ENCODE measurements at regions not wholly inside any gene's neighbourhood (a gene's known extent, or its start where the extent isn't known, plus 50 kb on each side); places are given as distances from the start of the nearest gene placed in this dataset.

DNA sequence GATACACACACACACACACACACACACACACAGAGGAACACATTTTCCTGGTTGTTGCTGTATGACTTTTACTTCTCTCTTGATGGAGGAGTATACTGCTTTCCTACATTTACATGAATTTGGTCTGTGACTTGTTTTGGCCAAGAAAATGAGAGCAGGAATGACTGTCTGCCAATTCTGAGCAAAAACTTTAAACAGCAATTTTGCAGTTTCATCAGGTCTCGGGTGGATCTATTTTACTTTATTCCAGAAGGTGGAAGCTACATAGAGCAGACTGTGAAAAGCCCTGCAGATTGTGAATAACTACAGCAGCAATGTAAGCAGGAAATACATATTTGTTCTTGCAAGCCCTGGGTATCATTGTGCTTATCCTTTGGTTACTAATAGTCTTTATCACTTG is 1350.0 kb upstream of the EPHA6 start:
- no CpG with 5 or more reads among the region's 1 CpG for WGBS, 2 donors (ENCODE audit: extremely low coverage in 2 of 2, insufficient read length in 2 of 2, insufficient replicate concordance in 1 of 2)
- no peak overlapping the region for H2BK120ac ChIP-seq (ENCODE audit: low read depth, low read length)
- no peaks in the 10 kb centered on the region for H3K36me3 ChIP-seq (replicated peaks in 1 of 2; ENCODE audit: control insufficient read depth in 2 of 2, insufficient read depth in 2 of 2, low read length in 2 of 2)
- H2AFZ ChIP-seq (ENCODE audit: low read length), result no peak overlapping the region
- H2BK12ac ChIP-seq (ENCODE audit: low read length), result no peak overlapping the region
- H3K23ac ChIP-seq (ENCODE audit: low read depth, low read length, poor library complexity), result no peak overlapping the region
- no peak overlapping the region for H3K18ac ChIP-seq (ENCODE audit: low read length)
- no peaks in the 10 kb centered on the region for H3K27me3 ChIP-seq (ENCODE audit: control insufficient read depth in 3 of 3, insufficient read depth in 3 of 3, low read depth in 1 of 3, low read length in 3 of 3)
- H3K4me2 ChIP-seq (ENCODE audit: insufficient read depth, low read length, poor library complexity, severe bottlenecking), result no peak overlapping the region
- no peak for DNase-seq (ENCODE audit: low spot score)
- H3K4me1 ChIP-seq (ENCODE audit: control insufficient read depth in 2 of 2, insufficient read depth in 1 of 2, low read depth in 1 of 2, low read length in 2 of 2), result no peaks in the 10 kb centered on the region
- no peak overlapping the region for H4K8ac ChIP-seq (ENCODE audit: low read depth, low read length)
- H3K9me3 ChIP-seq (replicated peaks in 1 of 2; ENCODE audit: control insufficient read depth in 2 of 2, insufficient read depth in 1 of 2, low read depth in 1 of 2, low read length in 2 of 2), result peaks cover 0 to 2% of the 10 kb centered on the region in 2 donors
- no peak overlapping the region for H3K4me3 ChIP-seq (ENCODE audit: low read length in 2 of 2)
- no peak overlapping the region for H2BK15ac ChIP-seq (ENCODE audit: low read length)
- no peak overlapping the region for H4K91ac ChIP-seq (ENCODE audit: low read depth, low read length, poor library complexity)
- H2AK5ac ChIP-seq (ENCODE audit: low read depth, low read length), result no peak overlapping the region
- no peak overlapping the region for H3K14ac ChIP-seq (ENCODE audit: low read length)
- H3K79me1 ChIP-seq (ENCODE audit: low read depth, low read length), result peaks cover 2% of the 10 kb centered on the region
- no peak overlapping the region for H2BK5ac ChIP-seq (ENCODE audit: low read length)
- no peak overlapping the region for H3K27ac ChIP-seq (replicated peaks; ENCODE audit: low read length)
- no peak overlapping the region for H3K9ac ChIP-seq (ENCODE audit: low read depth, low read length, poor library complexity)
- H3K4ac ChIP-seq (ENCODE audit: low read length), result no peak overlapping the region

GRCh38 chr3:95468331-95468730 is 1346.1 kb upstream of the EPHA6 start:
- peaks cover under 1% of the 10 kb centered on the region for H3K79me1 ChIP-seq (ENCODE audit: low read depth, low read length)
- no peak overlapping the region for H3K9ac ChIP-seq (ENCODE audit: low read depth, low read length, poor library complexity)
- no peak overlapping the region for H2BK12ac ChIP-seq (ENCODE audit: low read length)
- no peak overlapping the region for H4K91ac ChIP-seq (ENCODE audit: low read depth, low read length, poor library complexity)
- H3K9me3 ChIP-seq (replicated peaks in 1 of 2; ENCODE audit: control insufficient read depth in 2 of 2, insufficient read depth in 1 of 2, low read depth in 1 of 2, low read length in 2 of 2), result no peaks in the 10 kb centered on the region
- no peak overlapping the region for H3K14ac ChIP-seq (ENCODE audit: low read length)
- H2BK15ac ChIP-seq (ENCODE audit: low read length), result no peak overlapping the region
- no peaks in the 10 kb centered on the region for H3K27me3 ChIP-seq (ENCODE audit: control insufficient read depth in 3 of 3, insufficient read depth in 3 of 3, low read depth in 1 of 3, low read length in 3 of 3)
- H3K4ac ChIP-seq (ENCODE audit: low read length), result no peak overlapping the region
- H2AK5ac ChIP-seq (ENCODE audit: low read depth, low read length), result no peak overlapping the region
- no peaks in the 10 kb centered on the region for H3K4me1 ChIP-seq (ENCODE audit: control insufficient read depth in 2 of 2, insufficient read depth in 1 of 2, low read depth in 1 of 2, low read length in 2 of 2)
- H2BK120ac ChIP-seq (ENCODE audit: low read depth, low read length), result no peak overlapping the region
- no peaks in the 10 kb centered on the region for H3K36me3 ChIP-seq (replicated peaks in 1 of 2; ENCODE audit: control insufficient read depth in 2 of 2, insufficient read depth in 2 of 2, low read length in 2 of 2)
- no peak overlapping the region for H3K27ac ChIP-seq (replicated peaks; ENCODE audit: low read length)
- no peak for DNase-seq (ENCODE audit: low spot score)
- H3K4me3 ChIP-seq (ENCODE audit: low read length in 2 of 2), result no peak overlapping the region
- no peak overlapping the region for H4K8ac ChIP-seq (ENCODE audit: low read depth, low read length)
- H2AFZ ChIP-seq (ENCODE audit: low read length), result no peak overlapping the region
- no peak overlapping the region for H2BK5ac ChIP-seq (ENCODE audit: low read length)
- H3K4me2 ChIP-seq (ENCODE audit: insufficient read depth, low read length, poor library complexity, severe bottlenecking), result no peak overlapping the region
- no peak overlapping the region for H3K23ac ChIP-seq (ENCODE audit: low read depth, low read length, poor library complexity)
- no peak overlapping the region for H3K18ac ChIP-seq (ENCODE audit: low read length)
- WGBS, 2 donors (ENCODE audit: extremely low coverage in 2 of 2, insufficient read length in 2 of 2, insufficient replicate concordance in 1 of 2), result no CpG with 5 or more reads among the region's 2 CpGs

- H3K4me2 ChIP-seq (ENCODE audit: insufficient read depth, low read length, poor library complexity, severe bottlenecking), result no peak overlapping the region
- no peak for DNase-seq (ENCODE audit: low spot score)
- H3K27me3 ChIP-seq (ENCODE audit: control insufficient read depth in 3 of 3, insufficient read depth in 3 of 3, low read depth in 1 of 3, low read length in 3 of 3), result no peaks in the 10 kb centered on the region
- H4K8ac ChIP-seq (ENCODE audit: low read depth, low read length), result no peak overlapping the region
- no peak overlapping the region for H2AFZ ChIP-seq (ENCODE audit: low read length)
- no peaks in the 10 kb centered on the region for H3K4me1 ChIP-seq (ENCODE audit: control insufficient read depth in 2 of 2, insufficient read depth in 1 of 2, low read depth in 1 of 2, low read length in 2 of 2)
- H3K27ac ChIP-seq (replicated peaks; ENCODE audit: low read length), result no peak overlapping the region
- no peak overlapping the region for H3K18ac ChIP-seq (ENCODE audit: low read length)
- H2BK120ac ChIP-seq (ENCODE audit: low read depth, low read length), result no peak overlapping the region
- no peak overlapping the region for H3K14ac ChIP-seq (ENCODE audit: low read length)
- no peak overlapping the region for H3K23ac ChIP-seq (ENCODE audit: low read depth, low read length, poor library complexity)
- no CpG with 5 or more reads among the region's 1 CpG for WGBS, 2 donors (ENCODE audit: extremely low coverage in 2 of 2, insufficient read length in 2 of 2, insufficient replicate concordance in 1 of 2)
- H2AK5ac ChIP-seq (ENCODE audit: low read depth, low read length), result no peak overlapping the region
- H3K9me3 ChIP-seq (replicated peaks in 1 of 2; ENCODE audit: control insufficient read depth in 2 of 2, insufficient read depth in 1 of 2, low read depth in 1 of 2, low read length in 2 of 2), result no peaks in the 10 kb centered on the region
- no peak overlapping the region for H4K91ac ChIP-seq (ENCODE audit: low read depth, low read length, poor library complexity)
- no peak overlapping the region for H2BK5ac ChIP-seq (ENCODE audit: low read length)
- H3K4ac ChIP-seq (ENCODE audit: low read length), result no peak overlapping the region
- no peak overlapping the region for H3K9ac ChIP-seq (ENCODE audit: low read depth, low read length, poor library complexity)
- H3K79me1 ChIP-seq (ENCODE audit: low read depth, low read length), result no peaks in the 10 kb centered on the region
- H2BK12ac ChIP-seq (ENCODE audit: low read length), result no peak overlapping the region
- no peak overlapping the region for H2BK15ac ChIP-seq (ENCODE audit: low read length)
- no peak overlapping the region for H3K4me3 ChIP-seq (ENCODE audit: low read length in 2 of 2)
- no peaks in the 10 kb centered on the region for H3K36me3 ChIP-seq (replicated peaks in 1 of 2; ENCODE audit: control insufficient read depth in 2 of 2, insufficient read depth in 2 of 2, low read length in 2 of 2)
Observed at GRCh38 chr3:95474338-95474737, 1340.1 kb upstream of the EPHA6 start.

- H3K9me3 ChIP-seq (replicated peaks in 1 of 2; ENCODE audit: control insufficient read depth in 2 of 2, insufficient read depth in 1 of 2, low read depth in 1 of 2, low read length in 2 of 2), result no peaks in the 10 kb centered on the region
- H3K4me1 ChIP-seq (ENCODE audit: control insufficient read depth in 2 of 2, insufficient read depth in 1 of 2, low read depth in 1 of 2, low read length in 2 of 2), result no peaks in the 10 kb centered on the region
- no peaks in the 10 kb centered on the region for H3K79me1 ChIP-seq (ENCODE audit: low read depth, low read length)
- WGBS, 2 donors (ENCODE audit: extremely low coverage in 2 of 2, insufficient read length in 2 of 2, insufficient replicate concordance in 1 of 2), result no CpG with 5 or more reads among the region's 2 CpGs
- H3K27ac ChIP-seq (replicated peaks; ENCODE audit: low read length), result no peak overlapping the region
- no peak overlapping the region for H4K8ac ChIP-seq (ENCODE audit: low read depth, low read length)
- H3K27me3 ChIP-seq (ENCODE audit: control insufficient read depth in 3 of 3, insufficient read depth in 3 of 3, low read depth in 1 of 3, low read length in 3 of 3), result no peaks in the 10 kb centered on the region
- no peak overlapping the region for H3K9ac ChIP-seq (ENCODE audit: low read depth, low read length, poor library complexity)
- no peak overlapping the region for H3K4me3 ChIP-seq (ENCODE audit: low read length in 2 of 2)
- no peak overlapping the region for H2BK12ac ChIP-seq (ENCODE audit: low read length)
- H3K4me2 ChIP-seq (ENCODE audit: insufficient read depth, low read length, poor library complexity, severe bottlenecking), result no peak overlapping the region
- no peak overlapping the region for H2AK5ac ChIP-seq (ENCODE audit: low read depth, low read length)
- no peak overlapping the region for H4K91ac ChIP-seq (ENCODE audit: low read depth, low read length, poor library complexity)
- no peak overlapping the region for H2BK120ac ChIP-seq (ENCODE audit: low read depth, low read length)
- H3K36me3 ChIP-seq (replicated peaks in 1 of 2; ENCODE audit: control insufficient read depth in 2 of 2, insufficient read depth in 2 of 2, low read length in 2 of 2), result no peaks in the 10 kb centered on the region
- no peak for DNase-seq (ENCODE audit: low spot score)
- no peak overlapping the region for H2BK5ac ChIP-seq (ENCODE audit: low read length)
- no peak overlapping the region for H3K18ac ChIP-seq (ENCODE audit: low read length)
- H3K23ac ChIP-seq (ENCODE audit: low read depth, low read length, poor library complexity), result no peak overlapping the region
- no peak overlapping the region for H3K4ac ChIP-seq (ENCODE audit: low read length)
- H2AFZ ChIP-seq (ENCODE audit: low read length), result no peak overlapping the region
- no peak overlapping the region for H3K14ac ChIP-seq (ENCODE audit: low read length)
- no peak overlapping the region for H2BK15ac ChIP-seq (ENCODE audit: low read length)
Observed at GRCh38 chr3:95476534-95476933, 1337.9 kb upstream of the EPHA6 start.

Measured in neuronal stem cell (in vitro differentiated cells).